Prostate gland (tissue), 2 donors: ENCODE measurements at regions not wholly inside any gene's neighbourhood (a gene's known extent, or its start where the extent isn't known, plus 50 kb on each side); places are given as distances from the start of the nearest gene placed in this dataset.

ENCODE experiments used
- CTCF ChIP-seq, 4 experiments: fragments of 200-600 bp in 2 of 4; fragments of 450-650 bp in 2 of 4; sonication (generic) in 2 of 4; IDR thresholded peaks; 1 replicate in 3 of 4; 2 replicates in 1 of 4; pipeline ENCODE4 v1.5.1; 2016 to 2019; ENCODE audit warnings: antibody characterized with exemption in 4 of 4, mild to moderate bottlenecking in 2 of 4, moderate library complexity in 2 of 4
- POLR2A ChIP-seq: fragments of 450-650 bp; IDR thresholded peaks from one replicate; pipeline ENCODE4 v1.6.1; 2016; ENCODE audit warnings: antibody characterized with exemption, mild to moderate bottlenecking
- POLR2AphosphoS5 ChIP-seq: sonication (generic); formaldehyde crosslinking; IDR thresholded peaks from one replicate; pipeline ENCODE4 v1.6.1; 2017; ENCODE audit warnings: antibody characterized with exemption

GRCh38 chr5:66507106-66507505, 89.1 kb upstream of the MAST4 start:
- no peak for TF ChIP-seq CTCF (IDR thresholded peaks at IDR 0.05)
- no peak for TF ChIP-seq POLR2A
- no peak for TF ChIP-seq POLR2AphosphoS5
